ENCODE measurements at regions not wholly inside any gene's neighbourhood (a gene's known extent, or its start where the extent isn't known, plus 50 kb on each side); places are given as distances from the start of the nearest gene placed in this dataset.
"Not testable (repeated sequence)": the region's sequence is repeated elsewhere in the genome, so short reads cannot be mapped to it uniquely, and the experiment has no call there.

DNA sequence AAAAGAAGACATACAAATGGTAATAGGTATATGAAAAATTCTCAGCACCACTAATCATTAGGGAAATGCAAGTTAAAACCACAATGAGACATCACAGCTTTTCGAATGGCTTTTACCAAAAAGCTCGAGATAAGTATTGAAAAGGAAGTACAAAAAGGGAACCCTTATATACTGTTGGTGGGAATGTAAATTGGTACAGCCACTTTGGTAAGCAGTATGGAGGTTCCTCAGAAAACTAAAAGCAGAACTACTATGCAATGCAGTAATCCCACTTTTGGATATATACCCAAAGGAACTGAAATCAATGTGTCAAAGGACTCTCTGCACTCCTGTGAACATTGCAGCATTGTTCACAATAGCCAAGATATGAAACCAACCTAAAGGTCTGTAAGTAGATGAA lies 107.5 kb upstream of the SPATS2L start:
- Mint-ChIP-seq H3K27me3 (ENCODE audit: insufficient read depth, low read depth) (peaks cover 4% of the 10 kb centered on the region), H3K36me3 (no peaks in the 10 kb centered on the region)

DNA sequence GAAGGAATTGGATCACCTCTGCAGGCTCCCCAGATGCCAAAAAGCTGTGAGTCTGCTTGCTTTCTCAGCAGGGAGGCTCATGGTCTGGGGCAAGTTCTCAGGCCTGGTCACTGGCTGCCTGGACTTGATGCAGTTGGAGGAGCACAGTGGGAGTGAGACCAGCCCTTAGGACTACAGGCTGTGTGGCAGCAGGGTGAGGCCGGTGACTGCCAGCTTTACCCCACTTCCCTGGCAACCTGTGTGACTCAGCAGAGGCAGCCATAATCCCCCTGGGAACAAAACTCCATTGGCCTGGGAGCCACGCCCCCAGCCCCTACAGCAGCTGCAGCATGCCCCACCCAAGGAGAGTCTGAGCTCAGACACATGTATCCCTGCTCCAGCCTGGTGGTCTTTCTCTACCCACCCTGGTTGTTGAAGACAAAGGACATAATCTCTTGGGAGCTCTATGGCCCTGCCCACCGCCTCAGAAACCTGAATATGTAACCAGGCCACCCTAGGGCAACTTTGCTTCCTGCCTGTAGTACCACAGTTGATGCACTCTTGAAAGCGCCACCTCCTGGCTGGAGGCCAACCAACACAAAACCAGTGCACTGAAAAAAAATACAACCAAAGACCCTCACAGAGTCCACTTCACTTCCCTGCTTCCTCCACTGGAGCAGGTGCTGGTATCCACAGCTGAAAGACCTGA lies 106.8 kb upstream of the SPATS2L start:
- no peaks in the 10 kb centered on the region for H4K20me1 ChIP-seq (ENCODE audit: low read depth)
- peak; percentile 49 for DNase-seq (ENCODE audit: low spot score)
- no peaks in the 10 kb centered on the region for H3K9me3 ChIP-seq (ENCODE audit: low read depth)
- Mint-ChIP-seq H3K4me3 (no peak overlapping the region), H3K36me3 (no peaks in the 10 kb centered on the region), H3K9me3 (peaks cover 3% of the 10 kb centered on the region), H3K27me3 (ENCODE audit: insufficient read depth, low read depth) (peaks cover 4% of the 10 kb centered on the region), H3K27ac (peak overlapping the region; percentile 33), H3K4me1 (peaks cover 11% of the 10 kb centered on the region)
- peaks cover 20% of the 10 kb centered on the region for H3K4me1 ChIP-seq
- no peaks in the 10 kb centered on the region for H3K79me2 ChIP-seq (ENCODE audit: low read depth)
- no peak overlapping the region for H3K9ac ChIP-seq
- H3K36me3 ChIP-seq, result no peaks in the 10 kb centered on the region
- peak overlapping the region; percentile 80 for H2AFZ ChIP-seq (replicated peaks)
- no peaks in the 10 kb centered on the region for H3K27me3 ChIP-seq
- TF ChIP-seq EZH2 (IDR thresholded peaks at IDR 0.05) (no peak), CTCF (IDR thresholded peaks at IDR 0.05) (peak; percentile 47)
- H3K27ac ChIP-seq, result no peak overlapping the region
- H3K4me2 ChIP-seq, result no peak overlapping the region
- H3F3A ChIP-seq (ENCODE audit: low read depth), result peaks cover 7% of the 10 kb centered on the region
- H3K4me3 ChIP-seq, result no peak overlapping the region

More for the DNA sequence above, 107.5 kb upstream of the SPATS2L start:
- Histone ChIP-seq H3K4me3 (no peak overlapping the region), H3K27me3 (no peaks in the 10 kb centered on the region), H3K36me3 (no peaks in the 10 kb centered on the region), H4K20me1 (ENCODE audit: low read depth) (no peaks in the 10 kb centered on the region), H3K9ac (no peak overlapping the region), H3F3A (ENCODE audit: low read depth) (peaks cover 7% of the 10 kb centered on the region), H3K9me3 (ENCODE audit: low read depth) (no peaks in the 10 kb centered on the region), H3K4me2 (no peak overlapping the region), H2AFZ (replicated peaks) (peak overlapping the region; percentile 80), H3K79me2 (ENCODE audit: low read depth) (no peaks in the 10 kb centered on the region), H3K27ac (no peak overlapping the region), H3K4me1 (peaks cover 20% of the 10 kb centered on the region)
- peak overlapping the region; percentile 50 for H3K27ac Mint-ChIP-seq
- peaks cover 11% of the 10 kb centered on the region for H3K4me1 Mint-ChIP-seq
- no peak overlapping the region for H3K4me3 Mint-ChIP-seq
- peaks cover 3% of the 10 kb centered on the region for H3K9me3 Mint-ChIP-seq
- DNase-seq (ENCODE audit: low spot score), result no peak
- TF ChIP-seq EZH2phosphoT487 (IDR thresholded peaks at IDR 0.05) (no peak), CTCF (IDR thresholded peaks at IDR 0.05) (no peak), EZH2 (IDR thresholded peaks at IDR 0.05) (no peak)

DNA sequence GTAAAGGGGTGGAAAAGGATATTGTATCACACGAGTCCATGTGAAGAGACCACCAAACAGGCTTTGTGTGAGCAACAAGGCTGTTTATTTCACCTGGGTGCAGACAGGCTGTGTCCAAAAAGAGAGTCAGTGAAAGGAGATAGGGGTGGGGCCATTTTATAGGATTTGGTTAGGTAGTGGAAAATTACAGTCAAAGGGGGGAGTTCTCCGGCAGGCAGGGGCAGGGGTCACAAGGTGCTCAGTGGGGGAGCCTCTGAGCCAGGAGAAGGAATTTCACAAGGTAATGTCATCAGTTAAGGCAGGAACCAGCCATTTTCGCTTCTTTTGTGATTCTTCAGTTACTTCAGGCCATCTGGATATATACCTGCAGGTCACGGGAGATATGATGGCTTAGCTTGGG lies 104.7 kb upstream of the SPATS2L start:
- not testable (repeated sequence) for H3K4me2 ChIP-seq; H3K36me3 Mint-ChIP-seq; H3K27ac ChIP-seq; H3K4me3 Mint-ChIP-seq; H3K4me3 ChIP-seq; H3K27me3 Mint-ChIP-seq (ENCODE audit: insufficient read depth, low read depth); H3K9me3 ChIP-seq (ENCODE audit: low read depth); H3K27me3 ChIP-seq; H3K36me3 ChIP-seq; H2AFZ ChIP-seq (replicated peaks); H4K20me1 ChIP-seq (ENCODE audit: low read depth); H3F3A ChIP-seq (ENCODE audit: low read depth); H3K79me2 ChIP-seq (ENCODE audit: low read depth); H3K9ac ChIP-seq
- DNase-seq (ENCODE audit: low spot score), result peak; percentile 6
- H3K27ac Mint-ChIP-seq, result peak overlapping the region; percentile 39
- H3K9me3 Mint-ChIP-seq, result peaks cover 11% of the 10 kb centered on the region
- H3K4me1 ChIP-seq, result peaks cover 20% of the 10 kb centered on the region
- peaks cover 11% of the 10 kb centered on the region for H3K4me1 Mint-ChIP-seq

DNA sequence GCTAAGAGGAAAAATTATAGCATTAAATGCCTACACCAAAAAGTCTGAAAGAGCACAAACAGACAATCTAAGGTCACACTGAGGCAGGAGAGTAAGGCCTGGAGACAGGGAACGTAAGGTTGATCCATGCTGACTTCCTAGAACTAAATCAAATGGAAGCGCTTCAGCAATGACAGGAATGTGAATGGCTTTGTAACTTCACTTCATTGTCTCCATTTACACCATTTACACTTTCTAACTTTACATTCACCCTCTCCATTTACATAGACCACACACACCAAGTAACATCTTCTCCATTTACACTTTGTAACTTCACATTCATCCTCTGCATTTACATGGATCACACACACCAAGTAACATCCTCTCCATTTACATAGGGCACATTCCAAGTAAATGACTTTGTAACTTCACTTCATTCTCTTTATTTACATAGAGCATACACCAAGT lies 103.1 kb upstream of the SPATS2L start:
- peaks cover 11% of the 10 kb centered on the region for H3K4me1 Mint-ChIP-seq
- Histone ChIP-seq H3K79me2 (ENCODE audit: low read depth) (no peaks in the 10 kb centered on the region), H3K36me3 (no peaks in the 10 kb centered on the region), H2AFZ (replicated peaks) (no peak overlapping the region), H4K20me1 (ENCODE audit: low read depth) (no peaks in the 10 kb centered on the region), H3K4me1 (peaks cover 20% of the 10 kb centered on the region), H3K27ac (no peak overlapping the region), H3F3A (ENCODE audit: low read depth) (peaks cover 7% of the 10 kb centered on the region), H3K9me3 (ENCODE audit: low read depth) (peaks cover 9% of the 10 kb centered on the region), H3K27me3 (no peaks in the 10 kb centered on the region), H3K9ac (no peak overlapping the region), H3K4me2 (peak overlapping the region; percentile 38), H3K4me3 (no peak overlapping the region)
- peaks cover 11% of the 10 kb centered on the region for H3K9me3 Mint-ChIP-seq
- H3K27me3 Mint-ChIP-seq (ENCODE audit: insufficient read depth, low read depth), result peaks cover 2% of the 10 kb centered on the region
- DNase-seq (ENCODE audit: low spot score), result peak; percentile 17
- H3K4me3 Mint-ChIP-seq, result no peak overlapping the region
- no peaks in the 10 kb centered on the region for H3K36me3 Mint-ChIP-seq
- H3K27ac Mint-ChIP-seq, result no peak overlapping the region
- TF ChIP-seq CTCF (IDR thresholded peaks at IDR 0.05) (no peak), EZH2phosphoT487 (IDR thresholded peaks at IDR 0.05) (no peak), EZH2 (IDR thresholded peaks at IDR 0.05) (no peak)
